DND-41 (cell line): ENCODE measurements at regions not wholly inside any gene's neighbourhood (a gene's known extent, or its start where the extent isn't known, plus 50 kb on each side); places are given as distances from the start of the nearest gene placed in this dataset.

Experiments
- EZH2 ChIP-seq: IDR thresholded peaks from 3 replicates; pipeline ENCODE4 v1.6.1; 2012; ENCODE audit warnings: borderline replicate concordance, low read depth, mild to moderate bottlenecking, moderate library complexity, low read length, inconsistent platforms; ENCODE audit not compliant: severe bottlenecking
- TF ChIP-seq, protein P1 (sequence below): IDR thresholded peaks from 2 replicates; pipeline ENCODE4 v1.5.1; 2012; ENCODE audit warnings: borderline replicate concordance, low read length, moderate library complexity, mild to moderate bottlenecking; ENCODE audit not compliant: poor library complexity, severe bottlenecking; ENCODE audit errors: extremely low read depth

DNA sequence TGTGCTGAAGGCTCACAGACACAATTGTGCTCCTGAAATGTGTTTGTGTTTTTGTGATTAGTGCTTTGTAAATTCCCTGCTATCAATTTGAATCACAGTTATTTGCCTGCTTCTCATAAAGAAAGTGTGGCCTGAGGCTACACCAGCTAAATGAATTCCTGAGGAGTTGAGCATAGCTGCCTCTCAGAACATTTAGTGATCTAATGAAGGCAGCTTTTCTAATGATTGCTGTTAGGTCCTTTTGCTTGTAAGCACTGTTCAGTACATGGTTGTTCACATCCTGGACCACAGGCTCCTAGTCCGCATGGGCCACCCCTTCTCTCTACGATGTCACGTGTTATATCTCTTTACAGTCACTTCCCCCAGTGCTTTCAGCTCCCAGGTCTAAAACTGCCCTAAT lies 238.2 kb downstream of the B3GLCT start:
- TF ChIP-seq, protein P1, sequence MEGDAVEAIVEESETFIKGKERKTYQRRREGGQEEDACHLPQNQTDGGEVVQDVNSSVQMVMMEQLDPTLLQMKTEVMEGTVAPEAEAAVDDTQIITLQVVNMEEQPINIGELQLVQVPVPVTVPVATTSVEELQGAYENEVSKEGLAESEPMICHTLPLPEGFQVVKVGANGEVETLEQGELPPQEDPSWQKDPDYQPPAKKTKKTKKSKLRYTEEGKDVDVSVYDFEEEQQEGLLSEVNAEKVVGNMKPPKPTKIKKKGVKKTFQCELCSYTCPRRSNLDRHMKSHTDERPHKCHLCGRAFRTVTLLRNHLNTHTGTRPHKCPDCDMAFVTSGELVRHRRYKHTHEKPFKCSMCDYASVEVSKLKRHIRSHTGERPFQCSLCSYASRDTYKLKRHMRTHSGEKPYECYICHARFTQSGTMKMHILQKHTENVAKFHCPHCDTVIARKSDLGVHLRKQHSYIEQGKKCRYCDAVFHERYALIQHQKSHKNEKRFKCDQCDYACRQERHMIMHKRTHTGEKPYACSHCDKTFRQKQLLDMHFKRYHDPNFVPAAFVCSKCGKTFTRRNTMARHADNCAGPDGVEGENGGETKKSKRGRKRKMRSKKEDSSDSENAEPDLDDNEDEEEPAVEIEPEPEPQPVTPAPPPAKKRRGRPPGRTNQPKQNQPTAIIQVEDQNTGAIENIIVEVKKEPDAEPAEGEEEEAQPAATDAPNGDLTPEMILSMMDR: no peak
- TF ChIP-seq EZH2: no peak
